ENCODE measurements at regions not wholly inside any gene's neighbourhood (a gene's known extent, or its start where the extent isn't known, plus 50 kb on each side); places are given as distances from the start of the nearest gene placed in this dataset.

- TF ChIP-seq EZH2phosphoT487 (IDR thresholded peaks at IDR 0.05; ENCODE audit: insufficient read depth, low read depth): no peak
- TF ChIP-seq EZH2 (IDR thresholded peaks at IDR 0.05; ENCODE audit: insufficient read depth, poor library complexity, severe bottlenecking): no peak
- Histone ChIP-seq H2AFZ (no peak overlapping the region), H3K79me2 (ENCODE audit: insufficient read depth) (no peaks in the 10 kb centered on the region), H3K27ac (no peak overlapping the region), H3K9me2 (ENCODE audit: insufficient read depth) (no peaks in the 10 kb centered on the region), H3K27me3 (replicated peaks; ENCODE audit: insufficient read depth) (no peaks in the 10 kb centered on the region), H3K36me3 (ENCODE audit: low read depth) (no peaks in the 10 kb centered on the region), H3K4me3 (no peak overlapping the region), H3K9me3 (ENCODE audit: low read depth) (no peaks in the 10 kb centered on the region), H3K4me1 (ENCODE audit: insufficient read depth) (no peaks in the 10 kb centered on the region), H4K20me1 (ENCODE audit: insufficient read depth) (no peaks in the 10 kb centered on the region), H3K4me2 (ENCODE audit: unreplicated experiment) (no peak overlapping the region), H3F3A (ENCODE audit: insufficient read depth) (no peaks in the 10 kb centered on the region), H3K9ac (no peak overlapping the region)
- DNase-seq: no peak
- in situ Hi-C loops (cut with MboI): no loop called here
These were observed 1933.6 kb upstream of the LRRTM1 start for GRCh38 chr2:82237994-82238662.

DNA sequence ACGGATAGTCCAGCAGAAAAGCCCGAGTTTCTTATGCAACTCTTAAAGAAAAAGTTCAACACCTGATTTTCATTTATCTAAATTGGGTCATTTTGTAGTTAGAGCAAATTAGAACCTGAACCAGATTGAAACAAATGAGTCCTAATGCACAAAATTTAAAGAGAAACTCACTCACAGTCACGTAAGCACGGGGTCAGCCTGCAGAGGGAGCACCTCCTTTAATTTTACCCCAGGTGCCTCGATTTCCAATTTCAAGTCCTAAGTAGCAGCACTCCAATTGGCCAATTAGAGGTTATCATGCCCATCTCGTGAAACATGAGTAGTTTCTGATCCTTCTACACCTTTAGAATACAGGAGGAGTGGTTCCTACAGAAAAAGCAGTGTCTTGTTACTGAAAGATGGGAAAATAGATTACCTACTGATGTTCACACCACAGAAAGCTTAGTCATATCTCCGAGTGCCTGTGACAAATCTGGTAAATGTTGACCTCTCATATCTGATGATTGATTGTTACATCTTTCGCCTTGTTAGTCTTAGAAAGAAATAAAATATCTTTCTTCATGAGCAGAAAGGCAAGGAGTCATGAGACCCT is 1929.8 kb upstream of the LRRTM1 start:
- Histone ChIP-seq H3K27ac (no peak overlapping the region), H3K4me1 (ENCODE audit: insufficient read depth) (no peaks in the 10 kb centered on the region), H2AFZ (no peak overlapping the region), H4K20me1 (ENCODE audit: insufficient read depth) (no peaks in the 10 kb centered on the region), H3K27me3 (replicated peaks; ENCODE audit: insufficient read depth) (no peaks in the 10 kb centered on the region), H3K9me3 (ENCODE audit: low read depth) (no peaks in the 10 kb centered on the region), H3K4me3 (no peak overlapping the region), H3K4me2 (ENCODE audit: unreplicated experiment) (no peak overlapping the region), H3K9me2 (ENCODE audit: insufficient read depth) (no peaks in the 10 kb centered on the region), H3F3A (ENCODE audit: insufficient read depth) (no peaks in the 10 kb centered on the region), H3K36me3 (ENCODE audit: low read depth) (no peaks in the 10 kb centered on the region), H3K79me2 (ENCODE audit: insufficient read depth) (no peaks in the 10 kb centered on the region), H3K9ac (no peak overlapping the region)
- in situ Hi-C loops (cut with MboI): no loop called here
- WGBS, 2 experiments (ENCODE audit: low coverage in 1 of 2, low lambda C conversion rate in 2 of 2, missing lambda C conversion rate in 2 of 2): 12 to 16% methylated on average over 8 of the region's 8 CpGs
- no peak for DNase-seq
- TF ChIP-seq EZH2 (IDR thresholded peaks at IDR 0.05; ENCODE audit: insufficient read depth, poor library complexity, severe bottlenecking) (no peak), EZH2phosphoT487 (IDR thresholded peaks at IDR 0.05; ENCODE audit: insufficient read depth, low read depth) (no peak)

- H3K36me3 ChIP-seq (ENCODE audit: low read depth): no peaks in the 10 kb centered on the region
- no peaks in the 10 kb centered on the region for H3K27me3 ChIP-seq (replicated peaks; ENCODE audit: insufficient read depth)
- no peak overlapping the region for H2AFZ ChIP-seq
- no peak overlapping the region for H3K9ac ChIP-seq
- H3K27ac ChIP-seq: no peak overlapping the region
- H3F3A ChIP-seq (ENCODE audit: insufficient read depth): no peaks in the 10 kb centered on the region
- no peaks in the 10 kb centered on the region for H3K9me2 ChIP-seq (ENCODE audit: insufficient read depth)
- H3K4me2 ChIP-seq (ENCODE audit: unreplicated experiment): no peak overlapping the region
- no peak for TF ChIP-seq EZH2 (IDR thresholded peaks at IDR 0.05; ENCODE audit: insufficient read depth, poor library complexity, severe bottlenecking)
- TF ChIP-seq EZH2phosphoT487 (IDR thresholded peaks at IDR 0.05; ENCODE audit: insufficient read depth, low read depth): no peak
- in situ Hi-C loops (cut with MboI): no loop called here
- no peaks in the 10 kb centered on the region for H3K79me2 ChIP-seq (ENCODE audit: insufficient read depth)
- no peak overlapping the region for H3K4me3 ChIP-seq
- no peaks in the 10 kb centered on the region for H3K9me3 ChIP-seq (ENCODE audit: low read depth)
- H4K20me1 ChIP-seq (ENCODE audit: insufficient read depth): no peaks in the 10 kb centered on the region
- DNase-seq: no peak
- H3K4me1 ChIP-seq (ENCODE audit: insufficient read depth): no peaks in the 10 kb centered on the region
These were observed 1929.3 kb upstream of the LRRTM1 start for GRCh38 chr2:82233806-82234205.

- Histone ChIP-seq H2AFZ (no peak overlapping the region), H3K36me3 (ENCODE audit: low read depth) (no peaks in the 10 kb centered on the region), H3K4me3 (no peak overlapping the region), H3F3A (ENCODE audit: insufficient read depth) (no peaks in the 10 kb centered on the region), H3K9ac (no peak overlapping the region), H3K9me3 (ENCODE audit: low read depth) (no peaks in the 10 kb centered on the region), H3K27ac (no peak overlapping the region), H3K4me1 (ENCODE audit: insufficient read depth) (no peaks in the 10 kb centered on the region), H3K9me2 (ENCODE audit: insufficient read depth) (no peaks in the 10 kb centered on the region), H3K79me2 (ENCODE audit: insufficient read depth) (no peaks in the 10 kb centered on the region), H4K20me1 (ENCODE audit: insufficient read depth) (no peaks in the 10 kb centered on the region), H3K4me2 (ENCODE audit: unreplicated experiment) (no peak overlapping the region), H3K27me3 (replicated peaks; ENCODE audit: insufficient read depth) (no peaks in the 10 kb centered on the region)
- WGBS, 2 experiments (ENCODE audit: low coverage in 1 of 2, low lambda C conversion rate in 2 of 2, missing lambda C conversion rate in 2 of 2): 0 to 8% methylated on average over 1 of the region's 1 CpG
- TF ChIP-seq EZH2 (IDR thresholded peaks at IDR 0.05; ENCODE audit: insufficient read depth, poor library complexity, severe bottlenecking) (no peak), EZH2phosphoT487 (IDR thresholded peaks at IDR 0.05; ENCODE audit: insufficient read depth, low read depth) (no peak)
- in situ Hi-C loops (cut with MboI): no loop called here
- no peak for DNase-seq
These were observed 1925.9 kb upstream of the LRRTM1 start for GRCh38 chr2:82230406-82230805.

GRCh38 chr2:82226441-82226840 is 1921.9 kb upstream of the LRRTM1 start:
- TF ChIP-seq EZH2 (IDR thresholded peaks at IDR 0.05; ENCODE audit: insufficient read depth, poor library complexity, severe bottlenecking) (no peak), EZH2phosphoT487 (IDR thresholded peaks at IDR 0.05; ENCODE audit: insufficient read depth, low read depth) (no peak)
- Histone ChIP-seq H3F3A (ENCODE audit: insufficient read depth) (no peaks in the 10 kb centered on the region), H3K9me3 (ENCODE audit: low read depth) (no peaks in the 10 kb centered on the region), H3K4me1 (ENCODE audit: insufficient read depth) (no peaks in the 10 kb centered on the region), H4K20me1 (ENCODE audit: insufficient read depth) (no peaks in the 10 kb centered on the region), H3K9ac (no peak overlapping the region), H3K4me3 (no peak overlapping the region), H3K9me2 (ENCODE audit: insufficient read depth) (no peaks in the 10 kb centered on the region), H3K27ac (no peak overlapping the region), H3K4me2 (ENCODE audit: unreplicated experiment) (no peak overlapping the region), H3K27me3 (replicated peaks; ENCODE audit: insufficient read depth) (no peaks in the 10 kb centered on the region), H3K36me3 (ENCODE audit: low read depth) (no peaks in the 10 kb centered on the region), H3K79me2 (ENCODE audit: insufficient read depth) (no peaks in the 10 kb centered on the region), H2AFZ (no peak overlapping the region)
- no peak for DNase-seq
- 0 to 5% methylated on average over 2 of the region's 2 CpGs for WGBS, 2 experiments (ENCODE audit: low coverage in 1 of 2, low lambda C conversion rate in 2 of 2, missing lambda C conversion rate in 2 of 2)
- in situ Hi-C loops (cut with MboI): no loop called here

Measured in GM23248 (cell line).